ENCODE measurements at regions not wholly inside any gene's neighbourhood (a gene's known extent, or its start where the extent isn't known, plus 50 kb on each side); places are given as distances from the start of the nearest gene placed in this dataset.
A peak's percentile ranks its signal among the peaks of the same experiment; 100 is the strongest.

- ATAC-seq (peak in 3 of 8 donors; percentile 1 to 6 (median 2)), DNase-seq (peak in 1 of 2 donors; percentile 33)
- H3K27ac ChIP-seq, result peak overlapping the region; percentile 88 to 97 (median 94)
- no peaks in the 10 kb centered on the region for H3K36me3 ChIP-seq
- no peaks in the 10 kb centered on the region for H3K9me3 ChIP-seq
- H3K27me3 ChIP-seq, result no peaks in the 10 kb centered on the region
- intact Hi-C loops (cut with DNase I), result loop anchor here (5.0 to 10.0 kb wide), 11 partner anchors 65 to 428 kb away; partner anchors contain the start of genes ATG10 (in 7 of the 10) and SSBP2 (in 1 of the 10)
- peak overlapping the region; percentile 13 to 63 (median 58) for H3K4me3 ChIP-seq
- WGBS, 2 donors, result 9 to 11% methylated on average over 24 to 26 of the region's 26 CpGs
- peaks cover 13 to 86% (median 60%) of the 10 kb centered on the region in 9 donors for H3K4me1 ChIP-seq
- no peak for TF ChIP-seq CTCF (IDR thresholded peaks at IDR 0.05)
These were observed 101.6 kb upstream of the SSBP2 start for GRCh38 chr5:81852291-81853029.

- Histone ChIP-seq H3K27me3 (no peaks in the 10 kb centered on the region), H3K4me3 (peak overlapping the region; percentile 13 to 63 (median 58)), H3K9me3 (no peaks in the 10 kb centered on the region), H3K4me1 (peaks cover 13 to 81% (median 54%) of the 10 kb centered on the region in 9 donors), H3K36me3 (no peaks in the 10 kb centered on the region), H3K27ac (peak overlapping the region; percentile 88 to 97 (median 94))
- WGBS, 2 donors, result 0% methylated on average over 31 of the region's 31 CpGs
- peak; percentile 97 to 98 for DNase-seq
- no peak for TF ChIP-seq CTCF (IDR thresholded peaks at IDR 0.05)
- intact Hi-C loops (cut with DNase I), result loop anchor here (1.0 to 10.0 kb wide), 20 partner anchors 62 to 427 kb away; partner anchors contain the start of genes SSBP2 (in 8 of the 10) and ATG10 (in 7 of the 10)
- ATAC-seq, result peak; percentile 92 to 97 (median 95)
These were observed 100.7 kb upstream of the SSBP2 start for GRCh38 chr5:81851481-81852178.

GRCh38 chr5:81850501-81851357 lies 99.8 kb upstream of the SSBP2 start:
- DNase-seq (no peak), ATAC-seq (peak in 6 of 8 donors; percentile 1 to 63 (median 38))
- 28 to 35% methylated on average over 6 of the region's 6 CpGs for WGBS, 2 donors
- Histone ChIP-seq H3K27me3 (no peaks in the 10 kb centered on the region), H3K27ac (peak overlapping the region; percentile 88 to 97 (median 94)), H3K4me3 (peak overlapping the region in 9 of 10 donors; percentile 29 to 63 (median 59)), H3K36me3 (no peaks in the 10 kb centered on the region), H3K4me1 (peaks cover 13 to 79% (median 54%) of the 10 kb centered on the region in 9 donors), H3K9me3 (no peaks in the 10 kb centered on the region)
- TF ChIP-seq CTCF (IDR thresholded peaks at IDR 0.05), result no peak
- intact Hi-C loops (cut with DNase I), result loop anchor here (1.0 to 10.0 kb wide), 20 partner anchors 61 to 426 kb away; partner anchors contain the start of genes SSBP2 (in 8 of the 10) and ATG10 (in 7 of the 10)
